Adrenal gland (tissue), 9 donors: ENCODE measurements at regions not wholly inside any gene's neighbourhood (a gene's known extent, or its start where the extent isn't known, plus 50 kb on each side); places are given as distances from the start of the nearest gene placed in this dataset.

Experiments used
- DNase-seq, 7 donors: peaks; one replicate each; pipeline ENCODE4 v3.0.0-alpha.2; 2019 to 2020
- H3K27ac ChIP-seq, 5 donors: fragments of 200-600 bp; sonication (generic) in 4 of 5; 1 replicate in 3 of 5; 2 replicates in 2 of 5; pipeline versions ENCODE4 v1.5.1 to v1.8.0; 2016 to 2020; ENCODE audit warnings: mild to moderate bottlenecking in 1 of 5
- H3K27me3 ChIP-seq: fragments of 200-600 bp; 2 replicates; pipeline ENCODE4 v1.8.0; 2021
- H3K36me3 ChIP-seq, 2 donors: fragments of 200-600 bp; replicated peaks in 1 of 2; 1 replicate in 1 of 2; 2 replicates in 1 of 2; pipeline versions ENCODE4 v1.5.1 to v1.8.0; 2018 to 2022
- H3K4me1 ChIP-seq, 2 donors: fragments of 200-600 bp; replicated peaks in 1 of 2; 1 replicate in 1 of 2; 2 replicates in 1 of 2; pipeline versions ENCODE4 v1.5.1 to v1.8.0; 2018 to 2021
- H3K4me3 ChIP-seq, 4 donors: fragments of 200-600 bp; sonication (generic) in 3 of 4; one replicate each; pipeline ENCODE4 v1.5.1; 2016 to 2018
- H3K9me3 ChIP-seq, 3 donors: fragments of 200-600 bp; sonication (generic) in 1 of 3; replicated peaks in 1 of 3; 1 replicate in 2 of 3; 2 replicates in 1 of 3; pipeline versions ENCODE4 v1.5.1 to v1.8.0; 2016 to 2021
- POLR2A ChIP-seq, 2 donors: fragments of 450-650 bp; IDR thresholded peaks; one replicate each; pipeline ENCODE4 v1.6.1; 2017; ENCODE audit warnings: antibody characterized with exemption in 2 of 2, mild to moderate bottlenecking in 2 of 2, moderate library complexity in 1 of 2
- WGBS, 4 donors: extraction: QIAGEN DNeasy Blood & Tissue Kit in 2 of 4; methylation state at CpG; one replicate each; pipeline versions ENCODE4 v1.1.5 to v1.1.7; 2013 to 2017; 5-methylcytosine and 5-hydroxymethylcytosine counted together
- intact Hi-C, 2 donors: fragments of 100-400 bp; cut with DNase I; formaldehyde crosslinking; loops; one replicate each; pipeline versions ENCODE4 v1.14.1 to v1.15.0; 2022 to 2023
- TF ChIP-seq, protein P1 (sequence below), 6 experiments: fragments of 450-650 bp in 4 of 6; fragments of 200-600 bp in 2 of 6; sonication (generic) in 1 of 6; IDR thresholded peaks; 1 replicate in 5 of 6; 2 replicates in 1 of 6; pipeline versions ENCODE4 v1.5.1 to v1.8.0; 2016 to 2021; ENCODE audit warnings: antibody characterized with exemption in 6 of 6, mild to moderate bottlenecking in 2 of 6, moderate library complexity in 1 of 6
- donor health status: healthy with polysubstance abuse.
- donor health status: Bipolar disorder and iron deficiency.
- donor health status: DM: yes; HTN: yes; CAD: no.
- donor health status: DM: no; HTN: no; CAD: no.
- donor health status: DM: no; HTN: no; CAD: no.

DNA sequence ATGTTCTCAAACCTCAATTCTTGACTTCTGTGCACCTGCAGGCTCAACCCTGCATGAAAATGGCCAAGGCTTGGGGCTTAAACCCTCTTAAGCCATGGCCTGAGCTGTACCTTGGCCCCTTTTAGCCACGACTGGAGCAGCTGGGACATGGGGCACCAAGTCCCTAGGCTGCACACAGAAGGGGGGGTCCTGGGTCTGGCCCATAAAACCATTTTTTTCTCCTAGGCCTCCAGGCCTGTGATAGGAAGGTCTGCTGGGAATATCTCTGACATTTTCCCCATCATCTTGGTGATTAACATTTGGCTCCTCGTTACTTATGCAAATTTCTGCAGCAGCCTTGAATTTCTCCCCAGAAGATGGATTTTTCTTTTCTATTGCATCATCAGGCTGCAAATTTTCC is 119.4 kb upstream of the VGLL2 start:
- Histone ChIP-seq H3K27ac (no peak overlapping the region), H3K9me3 (no peaks in the 10 kb centered on the region), H3K36me3 (no peaks in the 10 kb centered on the region), H3K4me3 (no peak overlapping the region), H3K4me1 (no peaks in the 10 kb centered on the region), H3K27me3 (no peaks in the 10 kb centered on the region)
- 38 to 69% (median 54%) methylated on average over 1 to 2 of the region's 2 CpGs for WGBS, 4 donors
- no peak for TF ChIP-seq POLR2A (IDR thresholded peaks at IDR 0.05)
- TF ChIP-seq, protein P1, sequence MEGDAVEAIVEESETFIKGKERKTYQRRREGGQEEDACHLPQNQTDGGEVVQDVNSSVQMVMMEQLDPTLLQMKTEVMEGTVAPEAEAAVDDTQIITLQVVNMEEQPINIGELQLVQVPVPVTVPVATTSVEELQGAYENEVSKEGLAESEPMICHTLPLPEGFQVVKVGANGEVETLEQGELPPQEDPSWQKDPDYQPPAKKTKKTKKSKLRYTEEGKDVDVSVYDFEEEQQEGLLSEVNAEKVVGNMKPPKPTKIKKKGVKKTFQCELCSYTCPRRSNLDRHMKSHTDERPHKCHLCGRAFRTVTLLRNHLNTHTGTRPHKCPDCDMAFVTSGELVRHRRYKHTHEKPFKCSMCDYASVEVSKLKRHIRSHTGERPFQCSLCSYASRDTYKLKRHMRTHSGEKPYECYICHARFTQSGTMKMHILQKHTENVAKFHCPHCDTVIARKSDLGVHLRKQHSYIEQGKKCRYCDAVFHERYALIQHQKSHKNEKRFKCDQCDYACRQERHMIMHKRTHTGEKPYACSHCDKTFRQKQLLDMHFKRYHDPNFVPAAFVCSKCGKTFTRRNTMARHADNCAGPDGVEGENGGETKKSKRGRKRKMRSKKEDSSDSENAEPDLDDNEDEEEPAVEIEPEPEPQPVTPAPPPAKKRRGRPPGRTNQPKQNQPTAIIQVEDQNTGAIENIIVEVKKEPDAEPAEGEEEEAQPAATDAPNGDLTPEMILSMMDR (IDR thresholded peaks at IDR 0.05), result no peak
- DNase-seq, result no peak
- intact Hi-C loops, result no loop called here

DNA sequence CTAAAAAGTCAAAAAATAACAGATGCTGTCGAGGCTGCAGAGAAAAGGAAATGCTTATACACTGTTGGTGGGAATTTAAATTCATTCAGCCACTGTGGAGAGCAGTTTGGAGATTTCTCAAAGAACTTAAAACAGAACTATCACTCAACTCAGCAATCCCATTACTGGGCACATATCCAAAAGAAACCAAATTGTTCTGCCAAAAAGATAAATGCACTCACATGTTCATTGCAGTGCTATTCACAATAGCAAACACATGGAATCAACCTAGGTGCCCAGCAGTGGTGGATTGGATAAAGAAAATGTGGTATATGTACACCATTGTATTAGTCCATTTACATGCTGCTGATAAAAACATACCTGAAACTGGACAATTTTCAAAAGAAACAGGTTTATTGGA is 116.0 kb upstream of the VGLL2 start:
- TF ChIP-seq, protein P1 (IDR thresholded peaks at IDR 0.05), result no peak
- Histone ChIP-seq H3K27ac (no peak overlapping the region), H3K9me3 (no peaks in the 10 kb centered on the region), H3K4me3 (no peak overlapping the region), H3K27me3 (no peaks in the 10 kb centered on the region), H3K4me1 (no peaks in the 10 kb centered on the region), H3K36me3 (no peaks in the 10 kb centered on the region)
- WGBS, 4 donors, result 18 to 39% (median 22%) methylated on average over 1 of the region's 1 CpG
- intact Hi-C loops, result no loop called here
- DNase-seq, result no peak

DNA sequence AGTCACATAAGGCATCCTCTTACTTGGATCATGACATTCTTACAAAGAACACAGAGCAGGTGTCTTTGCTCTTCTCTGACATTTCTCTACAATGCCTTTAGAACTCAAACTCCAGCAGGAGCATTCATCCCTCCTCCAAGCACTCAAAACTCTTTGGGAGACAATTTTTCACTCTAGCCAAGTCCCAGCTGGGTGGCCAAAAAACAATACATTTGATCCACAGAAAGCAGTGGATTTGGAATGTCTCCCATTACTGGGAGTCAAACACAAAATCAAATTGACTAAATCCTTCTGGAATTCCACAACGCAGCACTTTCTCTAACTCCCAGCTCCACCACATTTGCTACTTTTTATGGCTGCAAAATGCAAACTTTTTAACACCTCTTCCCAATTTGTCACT is 108.6 kb upstream of the VGLL2 start:
- Histone ChIP-seq H3K4me1 (no peaks in the 10 kb centered on the region), H3K4me3 (no peak overlapping the region), H3K36me3 (no peaks in the 10 kb centered on the region), H3K27me3 (no peaks in the 10 kb centered on the region), H3K9me3 (no peaks in the 10 kb centered on the region), H3K27ac (no peak overlapping the region)
- intact Hi-C loops, result no loop called here
- DNase-seq, result no peak
- TF ChIP-seq, protein P1 (IDR thresholded peaks at IDR 0.05), result no peak
- TF ChIP-seq POLR2A (IDR thresholded peaks at IDR 0.05), result no peak
- 30 to 56% (median 43%) methylated on average over 1 of the region's 1 CpG for WGBS, 4 donors

DNA sequence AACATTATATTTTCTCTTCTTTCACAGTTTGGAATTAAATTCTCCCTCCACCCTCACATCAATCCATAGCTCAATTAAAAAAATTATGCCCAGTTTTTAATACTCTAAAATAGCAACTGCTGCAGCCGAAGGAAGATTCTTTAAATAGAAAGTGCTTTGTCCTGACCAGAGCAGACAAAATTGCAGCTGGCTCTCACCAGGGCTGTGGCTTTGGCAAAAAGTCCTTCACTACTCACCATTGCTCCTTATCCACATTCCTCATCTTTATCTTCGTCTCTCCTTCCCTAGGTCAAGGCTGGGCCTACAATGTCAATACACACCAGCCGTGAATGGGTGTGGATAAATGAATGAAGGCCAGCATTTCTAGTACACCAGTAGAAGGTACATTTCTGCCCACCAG is 107.9 kb upstream of the VGLL2 start:
- no peak overlapping the region for H3K4me3 ChIP-seq
- no peaks in the 10 kb centered on the region for H3K36me3 ChIP-seq
- intact Hi-C loops, result no loop called here
- H3K27ac ChIP-seq, result no peak overlapping the region
- DNase-seq, result no peak
- H3K9me3 ChIP-seq, result no peaks in the 10 kb centered on the region
- TF ChIP-seq POLR2A (IDR thresholded peaks at IDR 0.05), result no peak
- TF ChIP-seq, protein P1 (IDR thresholded peaks at IDR 0.05), result no peak
- 20 to 35% (median 28%) methylated on average over 3 of the region's 3 CpGs for WGBS, 4 donors
- no peaks in the 10 kb centered on the region for H3K27me3 ChIP-seq
- H3K4me1 ChIP-seq, result no peaks in the 10 kb centered on the region
